Type B pancreatic cell (in vitro differentiated cells): ENCODE measurements at regions not wholly inside any gene's neighbourhood (a gene's known extent, or its start where the extent isn't known, plus 50 kb on each side); places are given as distances from the start of the nearest gene placed in this dataset.

Experiments
- DNase-seq: peaks from one replicate; pipeline ENCODE4 v3.0.0; 2021; ENCODE audit warnings: mixed read lengths; ENCODE audit not compliant: unreplicated experiment; ENCODE audit errors: extremely low spot score
- H3K27ac Mint-ChIP-seq: 2 replicates; pipeline ENCODE4 v1.8.0; 2021; ENCODE audit warnings: mild to moderate bottlenecking, mixed read lengths
- H3K27me3 Mint-ChIP-seq: 2 replicates; pipeline ENCODE4 v1.8.0; 2021; ENCODE audit warnings: mixed read lengths
- H3K36me3 Mint-ChIP-seq: 2 replicates; pipeline ENCODE4 v1.8.0; 2021; ENCODE audit warnings: mixed read lengths
- H3K4me1 Mint-ChIP-seq: one replicate; pipeline ENCODE4 v1.8.0; 2021; ENCODE audit warnings: mixed read lengths; ENCODE audit not compliant: unreplicated experiment
- H3K4me3 Mint-ChIP-seq: 2 replicates; pipeline ENCODE4 v1.8.0; 2021; ENCODE audit warnings: mild to moderate bottlenecking, mixed read lengths
- H3K9me3 Mint-ChIP-seq: 2 replicates; pipeline ENCODE4 v1.8.0; 2021; ENCODE audit warnings: mixed read lengths
- TF ChIP-seq, protein P1 (sequence below): fragments of 200-600 bp; sonication (generic); conservative IDR thresholded peaks from 2 replicates; pipeline ENCODE4 v1.5.0; 2021; ENCODE audit warnings: antibody characterized with exemption, mild to moderate bottlenecking

DNA sequence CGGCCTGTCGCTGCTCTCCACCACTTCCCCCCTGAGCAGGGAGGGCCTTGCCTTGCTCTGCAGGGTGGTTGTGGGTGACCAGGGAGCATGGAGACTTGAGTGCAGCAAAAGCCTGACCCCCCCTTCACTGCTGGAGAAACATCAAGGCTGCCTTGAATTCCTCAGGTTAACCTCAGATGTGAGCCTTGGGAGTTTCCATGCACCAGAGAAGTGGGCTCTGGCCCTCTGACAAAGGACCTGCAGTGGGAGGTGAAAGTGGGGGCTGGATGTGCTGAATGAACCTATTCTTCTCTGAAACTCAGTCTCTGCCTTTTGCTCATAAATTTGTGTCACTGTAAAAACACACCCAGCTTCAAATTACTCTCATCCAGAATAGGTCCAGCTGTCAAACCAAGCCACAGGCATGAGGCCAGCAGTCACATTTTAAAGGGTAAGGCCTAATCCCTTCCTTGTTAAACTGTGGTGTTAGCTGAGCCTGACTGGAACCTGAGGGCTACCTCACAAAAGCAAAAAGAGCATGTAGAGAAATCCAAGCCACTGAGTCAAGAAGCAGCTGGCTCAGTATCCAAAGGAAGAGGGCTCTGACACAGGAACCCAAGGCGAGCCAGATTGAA is 356.8 kb downstream of the CCSER2 start:
- H3K4me3 Mint-ChIP-seq = no peak overlapping the region
- peaks cover 11% of the 10 kb centered on the region for H3K27me3 Mint-ChIP-seq
- TF ChIP-seq, protein P1, sequence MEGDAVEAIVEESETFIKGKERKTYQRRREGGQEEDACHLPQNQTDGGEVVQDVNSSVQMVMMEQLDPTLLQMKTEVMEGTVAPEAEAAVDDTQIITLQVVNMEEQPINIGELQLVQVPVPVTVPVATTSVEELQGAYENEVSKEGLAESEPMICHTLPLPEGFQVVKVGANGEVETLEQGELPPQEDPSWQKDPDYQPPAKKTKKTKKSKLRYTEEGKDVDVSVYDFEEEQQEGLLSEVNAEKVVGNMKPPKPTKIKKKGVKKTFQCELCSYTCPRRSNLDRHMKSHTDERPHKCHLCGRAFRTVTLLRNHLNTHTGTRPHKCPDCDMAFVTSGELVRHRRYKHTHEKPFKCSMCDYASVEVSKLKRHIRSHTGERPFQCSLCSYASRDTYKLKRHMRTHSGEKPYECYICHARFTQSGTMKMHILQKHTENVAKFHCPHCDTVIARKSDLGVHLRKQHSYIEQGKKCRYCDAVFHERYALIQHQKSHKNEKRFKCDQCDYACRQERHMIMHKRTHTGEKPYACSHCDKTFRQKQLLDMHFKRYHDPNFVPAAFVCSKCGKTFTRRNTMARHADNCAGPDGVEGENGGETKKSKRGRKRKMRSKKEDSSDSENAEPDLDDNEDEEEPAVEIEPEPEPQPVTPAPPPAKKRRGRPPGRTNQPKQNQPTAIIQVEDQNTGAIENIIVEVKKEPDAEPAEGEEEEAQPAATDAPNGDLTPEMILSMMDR = no peak
- no peaks in the 10 kb centered on the region for H3K4me1 Mint-ChIP-seq
- peak; percentile 29 for DNase-seq
- H3K9me3 Mint-ChIP-seq = no peaks in the 10 kb centered on the region
- H3K36me3 Mint-ChIP-seq = no peaks in the 10 kb centered on the region
- no peak overlapping the region for H3K27ac Mint-ChIP-seq

DNA sequence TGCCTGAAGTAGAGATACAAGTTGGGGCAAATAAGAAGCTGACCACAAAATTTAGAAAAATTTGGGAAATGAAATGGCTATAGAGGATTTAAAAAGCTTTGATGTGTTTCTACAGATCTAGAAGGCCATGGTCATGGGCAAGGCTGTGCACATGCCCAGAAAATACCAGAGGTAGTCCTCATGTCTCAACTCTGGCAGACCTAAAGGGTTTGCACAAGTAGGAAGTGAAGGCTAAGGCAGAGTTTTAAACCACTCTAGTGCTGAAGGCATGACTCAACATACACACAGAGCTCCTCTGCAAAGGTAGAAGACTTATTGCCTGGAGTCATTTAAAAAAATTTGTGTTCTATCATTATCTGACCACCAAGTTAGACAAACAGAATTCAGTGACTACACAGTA is 364.6 kb downstream of the CCSER2 start:
- TF ChIP-seq, protein P1 = no peak
- H3K4me1 Mint-ChIP-seq = no peaks in the 10 kb centered on the region
- H3K27ac Mint-ChIP-seq = no peak overlapping the region
- no peak for DNase-seq
- H3K9me3 Mint-ChIP-seq = no peaks in the 10 kb centered on the region
- H3K4me3 Mint-ChIP-seq = no peak overlapping the region
- no peaks in the 10 kb centered on the region for H3K27me3 Mint-ChIP-seq
- H3K36me3 Mint-ChIP-seq = no peaks in the 10 kb centered on the region

DNA sequence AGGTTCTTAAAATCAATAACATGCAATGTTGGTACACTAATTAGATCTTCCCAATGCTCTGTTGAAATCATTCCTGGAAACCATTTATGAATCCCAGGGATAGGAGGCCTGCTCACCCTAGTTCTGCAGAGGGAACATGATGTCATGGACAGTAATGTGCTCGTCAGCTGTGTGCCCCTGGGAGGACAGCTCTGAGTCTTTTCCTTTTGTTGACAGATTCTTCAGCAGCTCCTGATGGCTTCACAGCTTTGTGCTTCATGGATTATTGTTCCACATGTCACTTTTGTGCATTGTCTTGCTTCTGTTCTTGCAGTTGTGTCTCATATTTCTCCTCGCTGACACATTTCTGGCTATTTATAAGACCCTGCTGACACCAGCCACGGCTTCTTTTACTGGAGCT is 367.5 kb downstream of the CCSER2 start:
- Mint-ChIP-seq H3K9me3 (no peaks in the 10 kb centered on the region), H3K4me1 (no peaks in the 10 kb centered on the region)
- TF ChIP-seq, protein P1 = no peak

DNA sequence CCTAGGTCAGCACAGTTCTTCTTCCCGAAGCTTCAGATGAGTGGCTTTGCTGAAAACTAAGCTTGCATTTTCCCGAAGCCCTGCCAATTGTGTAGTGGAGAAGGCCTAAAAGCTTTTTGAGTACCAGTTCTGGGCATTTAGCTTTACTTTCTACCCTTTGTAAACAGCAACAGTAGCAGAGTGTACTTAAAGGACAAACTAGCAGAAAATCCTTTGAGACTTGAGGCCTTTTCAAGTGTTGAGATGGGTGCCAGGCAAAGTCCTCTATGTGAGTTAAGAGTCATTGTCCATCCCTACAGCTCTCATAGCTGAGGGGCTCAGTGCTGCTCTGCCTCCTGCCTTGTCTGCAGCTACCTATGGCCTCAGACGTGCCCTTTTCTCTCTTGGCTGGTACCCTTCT is 368.2 kb downstream of the CCSER2 start:
- H3K4me3 Mint-ChIP-seq = no peak overlapping the region
- H3K27ac Mint-ChIP-seq = no peak overlapping the region
- DNase-seq = no peak
- H3K4me1 Mint-ChIP-seq = no peaks in the 10 kb centered on the region
- TF ChIP-seq, protein P1 = no peak
- H3K36me3 Mint-ChIP-seq = no peaks in the 10 kb centered on the region
- H3K9me3 Mint-ChIP-seq = no peaks in the 10 kb centered on the region
- H3K27me3 Mint-ChIP-seq = peaks cover 5% of the 10 kb centered on the region

More for the DNA sequence above, 367.5 kb downstream of the CCSER2 start:
- peaks cover 3% of the 10 kb centered on the region for H3K27me3 Mint-ChIP-seq
- no peak overlapping the region for H3K27ac Mint-ChIP-seq
- H3K4me3 Mint-ChIP-seq = no peak overlapping the region
- DNase-seq = no peak
- no peaks in the 10 kb centered on the region for H3K36me3 Mint-ChIP-seq

DNA sequence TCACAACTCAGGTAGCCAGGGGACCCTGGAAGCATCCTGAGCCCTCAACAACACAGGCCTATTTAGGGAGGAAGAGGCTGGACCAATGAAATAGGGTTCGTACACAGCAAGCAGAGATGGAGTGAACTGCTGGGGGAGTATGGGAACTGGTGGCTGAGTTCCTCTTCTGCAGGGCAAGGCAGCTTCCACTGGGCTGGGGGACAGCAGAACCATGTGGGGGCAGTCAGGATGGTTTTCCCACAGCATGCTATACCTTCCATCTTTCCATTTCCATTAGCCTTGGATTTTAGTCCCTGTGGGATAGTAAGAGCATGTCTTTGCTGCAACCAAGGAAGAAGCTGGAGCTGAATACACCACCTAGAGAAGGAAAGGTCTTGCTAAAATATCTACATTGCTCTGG is 370.6 kb downstream of the CCSER2 start:
- Mint-ChIP-seq H3K36me3 (no peaks in the 10 kb centered on the region), H3K27me3 (peaks cover 6% of the 10 kb centered on the region), H3K27ac (no peak overlapping the region), H3K4me1 (no peaks in the 10 kb centered on the region), H3K9me3 (no peaks in the 10 kb centered on the region), H3K4me3 (no peak overlapping the region)
- TF ChIP-seq, protein P1 = no peak
- no peak for DNase-seq
